Ecto neural progenitor cell (in vitro differentiated cells): ENCODE measurements at regions not wholly inside any gene's neighbourhood (a gene's known extent, or its start where the extent isn't known, plus 50 kb on each side); places are given as distances from the start of the nearest gene placed in this dataset.

ENCODE experiments used
- DNase-seq: peaks from one replicate; pipeline ENCODE4 v3.0.0-alpha.2; 2018; ENCODE audit warnings: low spot score

DNA sequence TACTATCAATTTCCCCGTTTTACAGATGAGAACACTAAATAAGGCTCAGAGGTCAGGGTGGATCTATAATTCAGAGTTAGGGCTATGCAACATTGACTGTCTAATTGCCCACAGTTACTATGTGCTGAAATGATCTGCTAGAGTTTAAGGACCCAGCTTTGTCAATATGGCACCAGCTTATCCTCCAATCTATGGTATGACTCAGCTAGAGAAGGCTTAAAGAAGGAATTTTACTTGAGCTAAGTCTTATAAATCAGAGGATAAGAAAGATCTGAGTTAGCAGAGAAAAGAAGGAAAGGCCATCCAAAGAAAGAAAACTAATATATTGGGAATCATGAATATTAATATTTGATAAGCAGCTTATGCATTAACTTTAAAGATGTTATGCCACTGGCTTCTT, 78.1 kb downstream of the ASB9 start:
- no peak for DNase-seq

DNA sequence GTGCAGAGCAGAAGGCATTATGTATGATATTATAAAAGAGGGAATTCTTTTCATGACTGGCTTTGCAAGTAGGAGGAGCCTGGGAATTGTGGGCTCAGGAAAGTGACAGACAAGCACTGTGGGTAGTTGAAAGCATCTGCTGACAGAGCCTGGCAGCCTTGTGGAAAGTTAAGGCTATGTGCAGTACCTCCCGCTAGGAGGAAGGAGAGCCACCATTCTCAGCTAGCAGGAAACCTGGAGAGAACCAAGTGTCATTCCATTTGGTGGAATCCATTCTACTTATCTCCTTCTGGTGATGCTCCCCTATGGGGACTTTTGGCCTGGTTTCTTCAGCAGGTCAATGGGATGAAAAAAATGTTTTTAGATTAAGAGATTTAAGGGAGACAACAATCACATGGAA, 81.8 kb downstream of the ASB9 start:
- DNase-seq = no peak

DNA sequence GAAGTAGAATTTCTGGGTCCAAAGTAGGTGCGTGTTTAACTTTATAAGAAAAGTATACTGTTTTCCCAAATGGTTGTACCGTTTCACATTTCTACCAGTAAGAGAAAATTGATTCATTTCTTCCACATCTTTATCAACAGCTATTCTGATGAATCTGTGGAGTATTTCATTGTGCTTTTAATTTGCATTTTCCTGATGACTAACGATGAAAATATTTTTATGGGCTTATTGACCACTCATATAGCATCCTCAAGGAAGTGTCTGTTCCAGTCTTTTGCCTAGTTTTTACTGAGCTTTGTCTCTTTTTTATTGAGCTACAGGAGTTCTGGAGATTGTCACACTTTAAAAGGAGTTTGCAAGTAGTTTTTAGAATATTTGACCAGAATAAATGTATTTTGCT, 92.6 kb downstream of the ASB9 start:
- DNase-seq = no peak

DNA sequence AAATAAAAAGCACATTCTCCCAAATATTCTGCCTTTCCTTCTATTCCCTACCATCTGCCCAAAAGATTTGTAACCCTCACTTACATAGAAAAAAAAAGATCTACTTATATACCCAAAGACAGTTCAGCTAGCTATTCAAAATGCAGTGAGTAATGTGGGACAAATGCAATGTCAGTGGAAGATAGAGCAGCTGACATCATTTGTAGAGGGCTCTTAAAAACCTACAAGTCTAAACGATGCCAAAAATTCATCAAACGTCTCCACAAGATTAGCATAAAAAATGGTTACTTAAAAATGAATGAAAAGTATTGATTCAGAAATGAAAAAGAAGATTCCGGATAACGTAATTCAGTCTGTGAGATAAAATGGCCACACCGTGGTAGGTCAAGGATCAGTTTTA, 96.5 kb downstream of the ASB9 start:
- no peak for DNase-seq

DNA sequence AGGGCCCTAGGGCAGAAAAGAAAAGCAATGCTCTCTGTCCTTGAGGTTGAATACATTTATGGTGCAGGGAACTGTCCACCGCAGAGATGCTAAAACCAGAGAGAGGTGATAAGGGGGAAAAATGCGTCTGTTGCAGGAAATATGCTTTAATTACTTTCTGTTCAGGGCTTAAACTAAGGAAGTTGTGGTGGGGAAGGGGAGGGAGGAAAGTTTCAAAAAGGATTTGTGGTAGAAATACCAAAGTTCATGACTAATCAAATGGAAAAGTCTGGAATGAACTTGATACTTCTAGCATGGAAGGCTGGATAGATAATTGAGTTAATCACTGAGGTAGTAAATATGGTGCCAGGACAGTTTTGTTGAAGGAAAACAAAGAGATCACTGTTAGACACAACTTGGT, 99.0 kb downstream of the ASB9 start:
- no peak for DNase-seq

DNA sequence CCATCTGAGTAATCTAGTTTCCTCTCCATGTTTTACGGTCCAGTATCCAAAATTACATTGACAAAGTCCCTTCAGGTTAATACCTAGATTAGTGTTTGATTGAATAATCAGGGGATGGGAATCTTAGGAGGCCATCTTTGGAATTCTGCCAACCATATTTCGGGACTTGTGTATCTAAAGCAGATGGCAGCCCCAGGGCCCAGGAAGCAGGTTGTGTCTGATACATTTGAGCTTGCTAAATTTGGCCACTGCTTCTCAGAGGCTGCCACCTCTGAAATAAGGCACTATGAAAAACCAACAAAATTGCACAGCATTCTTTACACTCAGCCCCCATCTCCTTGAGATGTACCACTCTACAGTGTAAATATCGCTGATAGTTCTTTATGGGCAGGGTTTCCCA, 102.1 kb downstream of the ASB9 start:
- DNase-seq = no peak

DNA sequence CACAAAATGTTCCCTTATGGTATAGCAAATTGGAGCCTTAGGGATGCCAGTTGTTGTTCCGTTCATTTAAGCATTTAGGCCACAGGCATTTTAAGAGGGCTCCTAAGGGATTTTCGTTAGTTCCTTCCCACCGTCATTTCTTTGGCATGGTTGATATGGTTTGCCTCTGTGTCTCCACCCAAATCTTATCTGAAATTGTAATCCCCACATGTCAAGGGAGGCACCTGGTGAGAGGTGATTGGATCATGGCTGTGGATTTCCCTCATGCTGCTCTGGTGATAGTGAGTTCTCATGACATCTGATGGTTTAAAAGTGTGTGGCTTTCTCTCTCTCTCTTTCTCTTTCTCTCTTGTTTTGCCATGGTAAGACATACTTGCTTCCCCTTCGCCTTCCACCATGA, 104.1 kb downstream of the ASB9 start:
- no peak for DNase-seq

DNA sequence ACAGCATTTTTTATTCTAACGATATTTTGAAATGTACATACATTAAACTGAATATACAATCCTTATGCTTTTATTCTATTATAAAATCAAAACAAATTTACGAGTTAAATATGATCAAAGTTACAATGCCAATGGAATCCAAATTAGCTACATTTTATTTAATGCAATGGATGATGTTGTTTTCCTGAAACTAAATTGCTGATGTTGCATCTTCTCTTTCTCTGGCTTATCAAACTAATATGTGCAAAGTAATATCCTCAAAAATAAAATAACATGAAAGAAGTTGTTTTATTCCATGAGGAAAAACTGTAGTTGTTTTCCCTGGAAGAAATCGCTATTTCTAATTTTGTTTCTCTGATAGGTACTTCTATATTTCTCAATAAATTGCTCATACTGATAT, 106.8 kb downstream of the ASB9 start:
- no peak for DNase-seq

DNA sequence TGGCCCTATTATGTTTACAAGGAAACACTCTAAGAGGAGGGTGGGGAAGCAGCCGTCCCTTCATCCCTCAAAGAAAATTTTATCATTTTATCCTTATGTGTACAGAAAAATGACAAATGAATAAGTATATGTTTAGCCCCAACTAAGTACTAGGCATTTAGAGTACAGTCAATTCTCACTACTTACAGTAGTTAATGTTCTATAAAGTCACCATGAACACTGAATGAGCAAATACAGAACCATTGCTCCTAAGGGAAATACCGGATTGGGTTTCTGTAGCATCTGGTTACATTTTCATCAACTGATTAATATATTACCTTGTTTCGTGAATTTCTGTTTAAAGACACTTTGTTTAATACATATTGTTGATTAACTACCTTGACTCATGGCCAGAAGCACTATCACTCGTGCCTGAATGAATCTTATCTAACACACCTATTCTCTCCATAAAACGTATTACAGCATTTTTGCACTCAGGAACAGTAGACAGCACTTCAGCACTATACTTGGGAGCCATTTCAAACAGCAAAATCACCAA, 109.3 kb downstream of the ASB9 start:
- no peak for DNase-seq

DNA sequence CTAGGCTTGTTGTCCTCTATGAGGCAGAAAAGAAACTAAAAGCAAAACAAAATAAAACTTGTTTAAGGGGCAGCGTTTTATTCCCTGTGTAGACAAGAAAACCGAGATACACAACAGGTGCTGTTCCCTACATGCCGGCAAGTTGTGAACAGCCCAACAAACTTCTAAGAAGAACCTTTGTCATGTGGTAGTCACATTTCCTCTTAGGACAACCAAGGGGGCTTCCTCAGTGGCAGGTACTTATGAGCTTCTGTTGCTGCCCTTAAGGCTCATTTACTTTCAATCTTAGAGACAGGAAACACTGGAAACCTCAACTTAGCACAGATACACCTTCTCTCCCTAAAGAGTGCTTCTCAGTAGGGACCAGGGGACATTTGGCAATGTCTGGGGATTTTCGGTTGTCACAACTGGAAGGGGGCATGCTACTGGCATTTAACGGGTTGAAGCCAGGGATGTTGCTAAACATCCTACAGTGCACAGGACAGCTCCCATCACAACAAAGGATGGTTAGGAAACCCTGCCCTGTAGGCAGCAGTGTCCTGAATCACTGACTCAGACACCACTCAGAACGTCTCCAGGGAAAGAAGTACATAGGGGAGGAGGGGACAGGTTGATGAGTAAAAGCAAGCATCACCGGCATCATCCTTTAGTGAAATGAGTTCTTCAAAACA, 111.0 kb downstream of the ASB9 start:
- DNase-seq = no peak

DNA sequence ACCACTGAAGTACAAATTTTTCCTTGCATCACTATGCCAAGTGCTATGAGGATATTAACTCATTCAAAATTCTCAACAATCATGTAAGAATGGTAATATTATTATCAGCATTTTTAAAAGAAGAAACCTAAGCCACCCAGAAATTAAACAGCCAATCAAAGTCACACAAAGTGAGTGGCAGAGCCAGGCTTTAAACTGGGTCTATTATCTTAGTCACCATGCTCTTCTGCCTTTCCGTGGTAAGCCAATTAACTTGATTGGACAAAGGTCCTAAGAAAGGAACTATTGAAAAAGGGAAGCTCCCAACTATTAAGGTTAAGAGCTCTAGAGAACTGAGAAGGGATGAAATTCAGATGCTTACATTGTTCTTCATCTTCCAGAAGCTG, 111.5 kb downstream of the ASB9 start:
- no peak for DNase-seq

DNA sequence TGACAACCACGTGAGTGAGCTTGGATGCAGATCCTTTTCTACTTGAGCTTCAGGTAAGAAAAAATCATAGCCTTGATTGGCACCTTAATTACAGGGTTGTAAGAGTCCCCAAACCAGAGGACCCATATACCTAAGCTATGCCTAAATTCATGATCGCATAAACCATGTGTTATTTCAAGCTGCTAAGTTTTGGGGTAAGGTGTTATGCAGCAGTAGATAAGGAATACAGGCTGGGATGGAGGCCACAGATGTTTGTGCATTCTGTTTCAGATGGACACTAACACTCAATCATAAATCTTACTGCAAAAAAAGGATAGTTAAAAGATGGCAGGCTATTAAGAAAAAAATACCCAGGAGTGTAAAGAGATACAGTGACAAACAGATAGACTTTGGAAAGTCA, 112.3 kb downstream of the ASB9 start:
- no peak for DNase-seq

DNA sequence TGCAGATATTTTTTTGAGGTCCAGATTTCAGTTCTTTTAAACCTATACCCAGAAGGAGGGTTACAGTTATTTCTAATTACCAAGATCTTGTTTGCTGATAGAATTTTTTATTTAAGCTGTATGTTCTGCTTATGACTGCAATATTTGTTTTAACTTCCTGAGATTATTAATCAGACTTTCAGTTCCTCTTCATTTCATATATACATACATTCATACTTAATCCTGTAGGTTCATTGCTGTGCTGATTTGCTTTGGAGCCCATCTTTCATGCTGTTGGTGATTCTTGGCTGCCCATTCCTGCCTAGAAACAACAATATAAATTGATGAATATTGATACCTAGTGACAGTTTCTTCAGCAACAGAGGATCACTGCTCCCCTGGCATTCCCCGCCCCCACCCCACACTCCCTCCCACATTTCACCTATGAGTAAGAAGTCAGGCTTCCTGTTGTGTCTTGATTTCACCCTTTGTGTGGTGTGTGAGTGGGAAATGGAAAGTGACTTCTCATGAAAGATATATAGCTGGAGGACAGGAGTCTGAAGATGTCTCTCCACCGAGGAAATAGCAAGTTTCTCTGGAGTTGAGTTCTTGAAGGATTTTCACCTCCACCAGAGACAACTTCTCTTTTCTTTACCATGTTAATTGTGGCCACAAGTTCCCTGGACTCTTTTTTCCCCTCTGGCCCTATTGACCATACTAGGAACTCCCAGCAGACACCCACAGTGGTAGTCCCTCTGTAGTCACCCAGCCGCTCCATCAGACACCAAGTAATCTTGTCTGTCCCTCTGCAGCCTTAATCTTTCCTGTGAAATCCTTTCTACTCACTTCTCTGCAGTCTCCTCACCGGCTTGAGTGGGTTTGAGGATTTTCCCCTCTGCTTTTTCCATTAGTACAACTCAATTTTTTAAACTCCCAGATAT, 118.4 kb downstream of the ASB9 start:
- DNase-seq = no peak

DNA sequence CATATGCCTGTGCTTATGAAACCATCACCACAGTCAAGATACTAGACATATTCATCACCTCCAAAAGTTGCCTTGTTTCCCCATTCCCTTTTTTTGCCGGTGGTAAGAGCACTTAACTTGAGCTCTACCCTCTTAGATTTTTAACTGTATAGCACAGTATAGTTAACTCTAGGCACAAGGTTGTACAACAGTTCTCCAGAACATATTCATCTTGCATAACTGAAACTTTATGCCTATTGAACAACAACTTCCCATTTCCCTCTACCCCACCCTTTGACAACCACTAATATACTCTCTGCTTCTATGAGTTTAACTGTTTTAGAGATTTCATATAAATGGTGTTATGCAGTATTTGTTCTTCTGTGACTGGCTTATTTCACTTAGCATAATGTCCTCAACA, 119.3 kb downstream of the ASB9 start:
- no peak for DNase-seq

DNA sequence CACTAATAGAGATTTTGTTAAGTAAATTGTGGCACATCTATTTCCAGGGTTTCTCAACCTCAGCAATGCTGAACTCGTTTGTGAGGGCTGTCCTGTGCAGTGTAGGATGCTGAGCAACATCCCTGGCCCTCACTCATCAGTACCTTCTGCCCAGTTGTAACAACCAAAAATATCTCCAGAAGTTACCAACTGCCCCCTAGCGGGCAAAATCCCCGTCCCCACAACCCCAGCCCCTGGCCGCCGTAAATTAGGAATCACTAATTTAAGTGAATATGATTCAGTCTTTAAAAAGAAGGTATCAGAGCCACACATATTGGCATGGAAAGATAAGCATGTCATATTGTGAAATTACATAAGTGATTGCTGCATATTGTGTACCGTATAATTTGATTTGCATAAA, 123.4 kb downstream of the ASB9 start:
- DNase-seq = peak; percentile 46

DNA sequence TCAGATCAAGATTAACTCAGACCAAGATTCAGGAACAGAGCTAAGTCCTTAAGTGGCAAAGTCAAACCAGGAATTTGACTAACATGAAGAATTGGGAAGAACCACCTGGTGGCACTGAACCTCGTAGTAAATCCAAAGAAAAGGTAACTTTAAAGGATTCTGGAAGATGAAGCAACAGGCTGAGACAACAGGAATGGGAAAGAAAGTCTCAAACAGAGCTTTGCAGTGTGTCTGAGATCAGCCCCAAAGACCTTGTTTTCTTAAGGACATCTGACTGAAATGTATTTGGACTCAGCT, 126.1 kb downstream of the ASB9 start:
- no peak for DNase-seq

DNA sequence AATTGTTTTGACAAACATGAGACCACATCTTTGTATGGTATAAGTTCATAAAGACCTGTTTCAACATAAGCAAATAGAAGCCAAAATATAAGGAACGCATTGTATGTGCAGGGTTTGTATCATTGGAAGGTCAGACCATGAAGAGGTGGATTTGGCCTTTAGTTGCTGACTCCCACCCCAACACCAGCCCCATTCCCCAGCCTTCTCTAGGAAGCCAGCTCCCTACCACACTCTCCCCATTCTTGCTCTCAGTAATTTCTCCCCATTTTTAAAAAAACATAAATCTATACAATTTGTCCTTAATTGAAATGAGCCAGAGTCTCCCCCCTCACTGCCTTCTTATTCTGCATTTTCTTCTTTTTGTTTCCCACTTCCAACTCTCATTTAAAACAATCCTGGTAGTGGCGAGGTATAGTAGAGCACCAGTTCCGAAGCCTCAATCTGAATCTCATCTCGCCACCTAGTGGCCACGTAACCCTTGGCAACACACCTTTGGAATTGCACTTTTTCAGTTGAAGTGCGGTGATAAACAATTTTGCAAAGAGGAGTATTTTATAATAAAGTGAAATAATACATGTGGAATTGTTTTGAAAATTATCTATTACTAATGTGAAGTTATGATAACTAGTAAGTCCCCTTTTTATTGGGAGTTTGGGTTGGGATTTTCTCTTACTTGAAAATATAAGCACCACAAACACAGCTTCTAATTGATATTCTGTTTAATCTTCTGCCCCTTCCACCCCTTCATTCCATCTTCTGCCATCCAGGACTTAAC, 126.6 kb downstream of the ASB9 start:
- DNase-seq = peak; percentile 45

DNA sequence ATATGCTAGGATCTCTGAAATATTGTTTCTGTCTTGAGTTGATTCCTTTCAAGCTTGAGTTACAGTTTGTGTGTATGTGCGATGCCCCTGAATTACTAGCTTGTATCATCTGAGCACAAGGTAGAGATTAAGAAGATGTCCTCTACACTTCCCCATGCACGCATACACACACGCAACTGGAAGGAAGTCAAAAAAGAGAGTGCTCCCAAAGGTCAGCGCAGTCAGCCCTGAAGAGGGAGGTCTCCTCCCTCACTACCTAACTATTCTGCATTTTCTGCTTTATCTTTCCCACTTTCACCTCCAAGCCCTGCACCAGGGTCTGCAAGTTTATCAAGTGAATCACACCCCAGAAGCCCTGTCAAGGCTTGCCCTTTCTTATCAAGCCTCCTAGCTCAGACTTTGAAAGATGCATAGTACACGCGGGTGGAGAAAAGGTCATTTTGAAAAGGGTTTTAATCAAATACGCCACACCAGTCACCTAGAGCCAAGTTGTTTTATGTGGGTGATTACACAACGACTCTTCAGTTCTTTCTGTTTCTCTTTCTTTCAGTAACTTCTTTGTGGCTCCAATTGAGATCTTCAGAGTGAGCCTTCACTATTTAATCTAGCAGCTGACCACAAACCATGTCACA, 127.7 kb downstream of the ASB9 start:
- DNase-seq = no peak

DNA sequence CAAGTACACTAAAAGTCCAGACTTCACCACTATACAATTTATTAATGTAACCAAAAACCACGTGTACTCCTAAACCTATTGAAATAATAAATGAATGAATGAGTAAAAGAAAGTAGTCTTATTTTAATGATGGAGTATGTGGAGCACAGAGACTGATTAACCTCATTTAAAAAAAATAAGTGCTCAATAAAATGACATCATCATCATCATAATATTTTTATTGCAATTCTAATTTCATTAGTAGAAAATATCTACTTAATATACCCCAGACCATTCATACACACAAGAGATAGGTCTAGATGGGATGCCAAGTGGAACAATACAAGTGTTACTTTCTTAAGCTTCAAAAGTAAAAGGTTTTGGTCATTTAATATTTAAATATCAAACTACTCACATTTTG, 133.1 kb downstream of the ASB9 start:
- DNase-seq = no peak

DNA sequence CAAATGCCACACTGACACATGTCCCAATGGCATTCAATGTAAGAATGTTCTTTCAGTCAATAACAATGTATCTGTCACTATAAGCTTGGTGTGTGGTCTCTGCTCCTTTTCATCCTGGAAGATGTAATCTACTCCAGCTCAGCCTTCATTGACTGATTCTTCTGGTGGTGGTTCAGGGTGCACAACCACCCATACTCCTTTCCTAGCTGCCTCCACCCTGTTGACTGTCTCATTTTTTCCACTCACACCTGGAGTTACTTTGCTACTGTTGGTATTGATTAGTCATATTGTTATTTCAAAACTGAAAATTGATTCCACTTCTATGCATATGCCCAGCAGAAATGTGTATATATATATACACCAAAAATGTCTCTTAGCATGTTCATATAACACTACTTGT, 140.5 kb downstream of the ASB9 start:
- no peak for DNase-seq

DNA sequence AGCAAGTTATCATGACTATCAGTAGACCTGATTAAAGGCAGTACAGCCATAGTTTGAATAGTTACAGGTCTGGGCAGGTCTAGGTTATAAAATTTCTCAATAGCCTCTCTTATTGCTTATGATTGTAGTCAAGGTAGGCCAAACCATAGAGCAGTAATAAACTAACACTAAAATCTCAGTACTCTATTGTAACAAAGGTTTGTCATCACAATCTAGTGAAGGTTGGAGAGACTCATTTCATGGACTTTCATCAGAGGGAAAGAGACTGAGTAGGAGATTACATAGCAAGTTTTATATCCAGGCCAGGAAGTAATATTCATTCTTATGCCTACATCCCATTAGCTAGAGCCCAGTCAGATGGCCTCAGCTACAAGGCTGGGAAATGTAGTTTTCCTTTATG, 141.0 kb downstream of the ASB9 start:
- DNase-seq = no peak

DNA sequence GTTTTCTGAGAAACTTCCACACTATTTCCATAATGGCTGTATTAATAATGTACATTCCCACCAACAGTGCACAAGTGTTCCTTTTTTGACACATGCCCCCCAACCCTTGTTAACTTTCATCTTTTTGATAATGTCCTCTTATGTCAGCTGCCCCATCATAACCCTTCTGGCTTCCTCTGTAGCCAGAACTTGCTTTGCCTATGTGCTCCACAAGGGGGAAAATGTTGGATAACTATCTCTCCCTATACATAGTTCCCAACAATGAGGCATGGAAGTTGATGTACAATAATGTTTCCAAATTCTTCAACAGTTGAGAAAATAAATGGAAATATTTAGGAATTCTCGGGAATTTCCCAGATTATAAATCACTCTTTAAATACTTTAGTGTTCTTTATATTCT, 142.9 kb downstream of the ASB9 start:
- DNase-seq = no peak
